Neural cell (in vitro differentiated cells): ENCODE measurements at regions not wholly inside any gene's neighbourhood (a gene's known extent, or its start where the extent isn't known, plus 50 kb on each side); places are given as distances from the start of the nearest gene placed in this dataset.

ENCODE experiments used
- H2AFZ ChIP-seq: fragments of 200-600, 300-800 bp; sonication (generic), shearing (Covaris generic); 2 replicates; pipeline ENCODE4 v1.6.0; 2014; ENCODE audit warnings: low read depth, mild to moderate bottlenecking, antibody characterized with exemption, low read length, moderate library complexity
- H3F3A ChIP-seq: fragments of 200-600 bp; shearing (Covaris generic); 2 replicates; pipeline ENCODE4 v1.6.1; 2016; ENCODE audit warnings: mild to moderate bottlenecking, moderate library complexity, mixed read lengths, antibody characterized with exemption, low read length; ENCODE audit not compliant: insufficient read depth, poor library complexity, severe bottlenecking
- H3K27ac ChIP-seq: fragments of 200-600, 300-800 bp; sonication (generic), shearing (Covaris generic); 2 replicates; pipeline ENCODE4 v1.5.1; 2014; ENCODE audit warnings: mild to moderate bottlenecking, low read length, moderate library complexity
- H3K27me3 ChIP-seq: fragments of 300-800, 200-600 bp; sonication (generic), shearing (Covaris generic); 2 replicates; pipeline ENCODE4 v1.6.0; 2014; ENCODE audit warnings: mild to moderate bottlenecking, low read depth, low read length, moderate library complexity; ENCODE audit not compliant: insufficient read depth
- H3K36me3 ChIP-seq: fragments of 300-800, 200-600 bp; sonication (generic), shearing (Covaris generic); 2 replicates; pipeline ENCODE4 v1.5.1; 2014; ENCODE audit warnings: mild to moderate bottlenecking, antibody characterized with exemption, low read length, moderate library complexity; ENCODE audit not compliant: insufficient read depth
- H3K4me2 ChIP-seq: fragments of 300-800, 200-600 bp; sonication (generic), shearing (Covaris generic); 2 replicates; pipeline ENCODE4 v1.6.0; 2014; ENCODE audit warnings: mild to moderate bottlenecking, low read length
- H3K4me3 ChIP-seq: fragments of 300-800, 200-600 bp; sonication (generic), shearing (Covaris generic); 2 replicates; pipeline ENCODE4 v1.5.1; 2014; ENCODE audit warnings: mild to moderate bottlenecking, low read length, moderate library complexity
- H3K79me2 ChIP-seq: fragments of 200-600 bp; shearing (Covaris generic); replicated peaks from 2 replicates; pipeline ENCODE4 v1.6.0; 2014; ENCODE audit warnings: mild to moderate bottlenecking, low read length, moderate library complexity; ENCODE audit not compliant: insufficient read depth
- H3K9ac ChIP-seq: fragments of 300-800, 200-600 bp; sonication (generic), shearing (Covaris generic); 2 replicates; pipeline ENCODE4 v1.6.1; 2016; ENCODE audit warnings: mild to moderate bottlenecking, low read length, mixed read lengths
- H3K9me2 ChIP-seq: fragments of 200-600 bp; shearing (Covaris generic); 2 replicates; pipeline ENCODE4 v1.6.1; 2016; ENCODE audit warnings: mild to moderate bottlenecking, low read length, mixed read lengths; ENCODE audit not compliant: insufficient read depth
- H3K9me3 ChIP-seq: fragments of 200-600, 300-800 bp; sonication (generic), shearing (Covaris generic); 2 replicates; pipeline ENCODE4 v1.6.1; 2016; ENCODE audit warnings: mild to moderate bottlenecking, mixed run types, low read length, moderate library complexity, mixed read lengths
- H4K20me1 ChIP-seq: fragments of 200-600 bp; shearing (Covaris generic); 2 replicates; pipeline ENCODE4 v1.6.1; 2016; ENCODE audit warnings: mild to moderate bottlenecking, mixed run types; ENCODE audit not compliant: insufficient read depth
- CTCF ChIP-seq: fragments of 450-650 bp; IDR thresholded peaks from 2 replicates; pipeline ENCODE4 v1.5.1; 2014; ENCODE audit warnings: antibody characterized with exemption, mild to moderate bottlenecking, moderate library complexity; ENCODE audit not compliant: poor library complexity, severe bottlenecking
- EP300 ChIP-seq: fragments of 450-650 bp; conservative IDR thresholded peaks from 2 replicates; pipeline ENCODE4 v1.6.1; 2014; ENCODE audit warnings: antibody characterized with exemption, mild to moderate bottlenecking, moderate library complexity; ENCODE audit not compliant: poor library complexity, severe bottlenecking
- EZH2 ChIP-seq: fragments of 200-600, 300-800 bp; shearing (Covaris generic), sonication (generic); IDR thresholded peaks from 2 replicates; pipeline ENCODE4 v1.6.1; 2014; ENCODE audit warnings: antibody characterized with exemption, low read length, borderline replicate concordance, mild to moderate bottlenecking; ENCODE audit not compliant: insufficient read depth, poor library complexity, severe bottlenecking
- MXI1 ChIP-seq: fragments of 450-650 bp; conservative IDR thresholded peaks from 2 replicates; pipeline ENCODE4 v1.6.1; 2014; ENCODE audit warnings: antibody characterized with exemption, mild to moderate bottlenecking; ENCODE audit not compliant: poor library complexity, severe bottlenecking
- POLR2AphosphoS5 ChIP-seq: IDR thresholded peaks from 2 replicates; pipeline ENCODE4 v1.6.1; 2012
- RAD21 ChIP-seq: fragments of 450-650 bp; conservative IDR thresholded peaks from 2 replicates; pipeline ENCODE4 v1.6.1; 2014; ENCODE audit warnings: antibody characterized with exemption, mild to moderate bottlenecking, moderate library complexity
- REST ChIP-seq: IDR thresholded peaks from 2 replicates; pipeline ENCODE4 v1.6.1; 2012; ENCODE audit warnings: borderline replicate concordance
- SMC3 ChIP-seq: fragments of 450-650 bp; conservative IDR thresholded peaks from 2 replicates; pipeline ENCODE4 v1.6.1; 2014; ENCODE audit warnings: antibody characterized with exemption, mild to moderate bottlenecking, moderate library complexity; ENCODE audit not compliant: poor library complexity
- TAF1 ChIP-seq: IDR thresholded peaks from 2 replicates; pipeline ENCODE4 v1.6.1; 2012; ENCODE audit warnings: low read depth

- Histone ChIP-seq H3K27me3 (no peaks in the 10 kb centered on the region), H3K4me3 (no peak overlapping the region), H3K9me3 (no peaks in the 10 kb centered on the region), H3F3A (no peaks in the 10 kb centered on the region), H3K79me2 (no peaks in the 10 kb centered on the region), H3K9me2 (no peaks in the 10 kb centered on the region), H3K27ac (no peak overlapping the region), H4K20me1 (no peaks in the 10 kb centered on the region), H3K36me3 (no peaks in the 10 kb centered on the region), H3K4me2 (no peak overlapping the region), H2AFZ (no peak overlapping the region), H3K9ac (no peak overlapping the region)
- no peak for TF ChIP-seq MXI1
- TF ChIP-seq TAF1: no peak
- no peak for TF ChIP-seq EZH2
- no peak for TF ChIP-seq EP300
- no peak for TF ChIP-seq CTCF
- TF ChIP-seq POLR2AphosphoS5: no peak
- TF ChIP-seq SMC3: no peak
- no peak for TF ChIP-seq REST
- no peak for TF ChIP-seq RAD21
These were observed 315.0 kb upstream of the MEOX2 start for GRCh38 chr7:16001477-16001876.

- no peak for TF ChIP-seq CTCF
- no peak for TF ChIP-seq TAF1
- no peak for TF ChIP-seq SMC3
- no peak for TF ChIP-seq REST
- no peak for TF ChIP-seq MXI1
- TF ChIP-seq EP300: no peak
- no peak for TF ChIP-seq RAD21
- Histone ChIP-seq H3K27ac (no peak overlapping the region), H3K4me3 (no peak overlapping the region)
These were observed 312.1 kb upstream of the MEOX2 start for GRCh38 chr7:15998617-15999016.

More at GRCh38 chr7:15998617-15999016, 312.1 kb upstream of the MEOX2 start:
- Histone ChIP-seq H2AFZ (no peak overlapping the region), H3K79me2 (no peaks in the 10 kb centered on the region), H3K9ac (no peak overlapping the region), H4K20me1 (no peaks in the 10 kb centered on the region), H3K4me2 (no peak overlapping the region), H3K27me3 (no peaks in the 10 kb centered on the region), H3K9me2 (no peaks in the 10 kb centered on the region), H3K36me3 (no peaks in the 10 kb centered on the region), H3K9me3 (no peaks in the 10 kb centered on the region), H3F3A (no peaks in the 10 kb centered on the region)
